ENCODE measurements at regions not wholly inside any gene's neighbourhood (a gene's known extent, or its start where the extent isn't known, plus 50 kb on each side); places are given as distances from the start of the nearest gene placed in this dataset.

DNA sequence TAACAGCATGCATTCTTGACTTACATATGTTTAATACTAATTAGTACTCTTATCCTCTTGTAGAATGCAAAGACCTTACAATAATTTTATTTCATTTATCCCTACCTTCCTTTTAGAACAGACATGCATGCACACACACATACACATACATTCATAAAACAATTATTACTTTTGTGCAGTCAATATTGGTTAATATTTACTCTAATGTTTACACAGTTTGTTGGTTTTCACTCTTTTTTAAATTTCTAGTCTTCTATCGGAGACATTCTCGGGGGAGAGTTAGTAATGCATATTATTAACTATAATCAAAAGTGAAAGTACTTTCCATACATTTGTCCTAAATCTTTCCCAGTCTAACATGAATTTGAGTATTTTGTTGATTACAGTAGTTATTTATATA is 317.7 kb upstream of the DPH6 start:
- TF ChIP-seq, protein P1, sequence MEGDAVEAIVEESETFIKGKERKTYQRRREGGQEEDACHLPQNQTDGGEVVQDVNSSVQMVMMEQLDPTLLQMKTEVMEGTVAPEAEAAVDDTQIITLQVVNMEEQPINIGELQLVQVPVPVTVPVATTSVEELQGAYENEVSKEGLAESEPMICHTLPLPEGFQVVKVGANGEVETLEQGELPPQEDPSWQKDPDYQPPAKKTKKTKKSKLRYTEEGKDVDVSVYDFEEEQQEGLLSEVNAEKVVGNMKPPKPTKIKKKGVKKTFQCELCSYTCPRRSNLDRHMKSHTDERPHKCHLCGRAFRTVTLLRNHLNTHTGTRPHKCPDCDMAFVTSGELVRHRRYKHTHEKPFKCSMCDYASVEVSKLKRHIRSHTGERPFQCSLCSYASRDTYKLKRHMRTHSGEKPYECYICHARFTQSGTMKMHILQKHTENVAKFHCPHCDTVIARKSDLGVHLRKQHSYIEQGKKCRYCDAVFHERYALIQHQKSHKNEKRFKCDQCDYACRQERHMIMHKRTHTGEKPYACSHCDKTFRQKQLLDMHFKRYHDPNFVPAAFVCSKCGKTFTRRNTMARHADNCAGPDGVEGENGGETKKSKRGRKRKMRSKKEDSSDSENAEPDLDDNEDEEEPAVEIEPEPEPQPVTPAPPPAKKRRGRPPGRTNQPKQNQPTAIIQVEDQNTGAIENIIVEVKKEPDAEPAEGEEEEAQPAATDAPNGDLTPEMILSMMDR (conservative IDR thresholded peaks at IDR 0.05), result no peak
- TF ChIP-seq EZH2 (IDR thresholded peaks at IDR 0.05; ENCODE audit: low read depth), result no peak

Data from PC-9 (cell line).